ENCODE measurements at regions not wholly inside any gene's neighbourhood (a gene's known extent, or its start where the extent isn't known, plus 50 kb on each side); places are given as distances from the start of the nearest gene placed in this dataset.

GRCh38 chr7:145665499-145666258 lies 450.9 kb upstream of the CNTNAP2 start:
- TF ChIP-seq POLR2AphosphoS5 (IDR thresholded peaks at IDR 0.05; ENCODE audit: insufficient read depth in 1 of 2, low read depth in 1 of 2): no peak
- no peak for TF ChIP-seq POLR2A (IDR thresholded peaks at IDR 0.05)
- no peak for TF ChIP-seq CTCF (IDR thresholded peaks at IDR 0.05)
- no peaks in the 10 kb centered on the region for H3K36me3 ChIP-seq
- intact Hi-C loops (cut with DNase I): no loop called here
- H3K4me1 ChIP-seq: no peaks in the 10 kb centered on the region
- no peaks in the 10 kb centered on the region for H3K27me3 ChIP-seq
- H3K4me3 ChIP-seq: no peak overlapping the region
- no peak overlapping the region for H3K27ac ChIP-seq
- DNase-seq (ENCODE audit: extremely low spot score in 2 of 2): no peak
- H3K9me3 ChIP-seq: no peaks in the 10 kb centered on the region

- DNase-seq (ENCODE audit: extremely low spot score in 2 of 2): no peak
- Histone ChIP-seq H3K9me3 (no peaks in the 10 kb centered on the region), H3K27me3 (no peaks in the 10 kb centered on the region), H3K4me1 (no peaks in the 10 kb centered on the region), H3K4me3 (no peak overlapping the region), H3K27ac (no peak overlapping the region), H3K36me3 (no peaks in the 10 kb centered on the region)
- no peak for TF ChIP-seq CTCF (IDR thresholded peaks at IDR 0.05)
- no peak for TF ChIP-seq POLR2A (IDR thresholded peaks at IDR 0.05)
- no peak for TF ChIP-seq POLR2AphosphoS5 (IDR thresholded peaks at IDR 0.05; ENCODE audit: insufficient read depth in 1 of 2, low read depth in 1 of 2)
- intact Hi-C loops (cut with DNase I): no loop called here
These were observed 460.9 kb upstream of the CNTNAP2 start for GRCh38 chr7:145655666-145656065.

- Histone ChIP-seq H3K27ac (no peak overlapping the region), H3K4me3 (no peak overlapping the region), H3K27me3 (no peaks in the 10 kb centered on the region), H3K36me3 (no peaks in the 10 kb centered on the region), H3K9me3 (no peaks in the 10 kb centered on the region), H3K4me1 (no peaks in the 10 kb centered on the region)
- intact Hi-C loops (cut with DNase I): no loop called here
- TF ChIP-seq CTCF (IDR thresholded peaks at IDR 0.05) (no peak), POLR2A (IDR thresholded peaks at IDR 0.05) (no peak), POLR2AphosphoS5 (IDR thresholded peaks at IDR 0.05; ENCODE audit: insufficient read depth in 1 of 2, low read depth in 1 of 2) (no peak)
- no peak for DNase-seq (ENCODE audit: extremely low spot score in 2 of 2)
These were observed 471.5 kb upstream of the CNTNAP2 start for GRCh38 chr7:145645135-145645515.

- intact Hi-C loops (cut with DNase I): no loop called here
- TF ChIP-seq CTCF (IDR thresholded peaks at IDR 0.05) (no peak), POLR2A (IDR thresholded peaks at IDR 0.05) (no peak), POLR2AphosphoS5 (IDR thresholded peaks at IDR 0.05; ENCODE audit: insufficient read depth in 1 of 2, low read depth in 1 of 2) (no peak)
- H3K27me3 ChIP-seq: no peaks in the 10 kb centered on the region
- H3K4me3 ChIP-seq: no peak overlapping the region
- H3K27ac ChIP-seq: no peak overlapping the region
- H3K36me3 ChIP-seq: no peaks in the 10 kb centered on the region
- no peak for DNase-seq (ENCODE audit: extremely low spot score in 2 of 2)
- H3K4me1 ChIP-seq: no peaks in the 10 kb centered on the region
- no peaks in the 10 kb centered on the region for H3K9me3 ChIP-seq
These were observed 472.0 kb upstream of the CNTNAP2 start for GRCh38 chr7:145644426-145645134.

- H3K9me3 ChIP-seq: no peaks in the 10 kb centered on the region
- TF ChIP-seq POLR2A (IDR thresholded peaks at IDR 0.05): no peak
- TF ChIP-seq POLR2AphosphoS5 (IDR thresholded peaks at IDR 0.05; ENCODE audit: insufficient read depth in 1 of 2, low read depth in 1 of 2): no peak
- TF ChIP-seq CTCF (IDR thresholded peaks at IDR 0.05): no peak
- H3K4me1 ChIP-seq: no peaks in the 10 kb centered on the region
- intact Hi-C loops (cut with DNase I): no loop called here
- H3K4me3 ChIP-seq: no peak overlapping the region
- DNase-seq (ENCODE audit: extremely low spot score in 2 of 2): no peak
- no peaks in the 10 kb centered on the region for H3K36me3 ChIP-seq
- H3K27ac ChIP-seq: no peak overlapping the region
- no peaks in the 10 kb centered on the region for H3K27me3 ChIP-seq
These were observed 472.6 kb upstream of the CNTNAP2 start for GRCh38 chr7:145643981-145644380.
